ENCODE measurements at regions not wholly inside any gene's neighbourhood (a gene's known extent, or its start where the extent isn't known, plus 50 kb on each side); places are given as distances from the start of the nearest gene placed in this dataset.

- Histone ChIP-seq H3K9me3 (no peaks in the 10 kb centered on the region), H3K36me3 (no peaks in the 10 kb centered on the region), H3K27me3 (no peaks in the 10 kb centered on the region), H3K4me3 (no peak overlapping the region), H3K27ac (no peak overlapping the region), H3K4me1 (no peaks in the 10 kb centered on the region)
- no peak for FAIRE-seq
- intact Hi-C loops (cut with DNase I), result loop anchor here in 1 of 3 donors (10.0 kb wide), 1 partner anchor 408 kb away; no protein-coding TSS in a partner anchor
- DNase-seq, result no peak
- TF ChIP-seq, protein P1, sequence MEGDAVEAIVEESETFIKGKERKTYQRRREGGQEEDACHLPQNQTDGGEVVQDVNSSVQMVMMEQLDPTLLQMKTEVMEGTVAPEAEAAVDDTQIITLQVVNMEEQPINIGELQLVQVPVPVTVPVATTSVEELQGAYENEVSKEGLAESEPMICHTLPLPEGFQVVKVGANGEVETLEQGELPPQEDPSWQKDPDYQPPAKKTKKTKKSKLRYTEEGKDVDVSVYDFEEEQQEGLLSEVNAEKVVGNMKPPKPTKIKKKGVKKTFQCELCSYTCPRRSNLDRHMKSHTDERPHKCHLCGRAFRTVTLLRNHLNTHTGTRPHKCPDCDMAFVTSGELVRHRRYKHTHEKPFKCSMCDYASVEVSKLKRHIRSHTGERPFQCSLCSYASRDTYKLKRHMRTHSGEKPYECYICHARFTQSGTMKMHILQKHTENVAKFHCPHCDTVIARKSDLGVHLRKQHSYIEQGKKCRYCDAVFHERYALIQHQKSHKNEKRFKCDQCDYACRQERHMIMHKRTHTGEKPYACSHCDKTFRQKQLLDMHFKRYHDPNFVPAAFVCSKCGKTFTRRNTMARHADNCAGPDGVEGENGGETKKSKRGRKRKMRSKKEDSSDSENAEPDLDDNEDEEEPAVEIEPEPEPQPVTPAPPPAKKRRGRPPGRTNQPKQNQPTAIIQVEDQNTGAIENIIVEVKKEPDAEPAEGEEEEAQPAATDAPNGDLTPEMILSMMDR (IDR thresholded peaks at IDR 0.05), result no peak
- 64 to 65% methylated on average over 1 of the region's 1 CpG for WGBS, 2 donors
- ATAC-seq, result no peak
These were observed 766.1 kb upstream of the IGFBP3 start for GRCh38 chr7:46687203-46687602.

DNA sequence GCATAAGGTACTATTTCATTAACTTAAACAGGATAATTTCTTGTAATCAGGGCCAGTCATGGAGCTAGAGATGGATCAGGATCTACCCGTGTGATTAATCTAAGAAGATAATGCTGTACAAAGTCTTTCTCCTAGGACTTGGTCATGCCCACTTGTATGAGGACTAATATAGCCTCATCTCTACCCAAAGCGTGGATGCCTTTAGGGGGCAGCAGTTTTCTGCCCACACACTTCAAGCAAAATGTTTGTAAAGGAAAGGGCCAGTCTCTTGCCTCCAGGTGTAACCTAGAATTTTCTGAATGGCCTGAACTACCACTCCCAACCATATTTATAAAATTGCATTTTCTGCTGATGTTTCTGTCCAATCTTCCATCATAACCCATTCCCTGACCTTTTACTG, 764.0 kb upstream of the IGFBP3 start:
- WGBS, 2 donors, result 37 to 54% methylated on average over 2 of the region's 2 CpGs

DNA sequence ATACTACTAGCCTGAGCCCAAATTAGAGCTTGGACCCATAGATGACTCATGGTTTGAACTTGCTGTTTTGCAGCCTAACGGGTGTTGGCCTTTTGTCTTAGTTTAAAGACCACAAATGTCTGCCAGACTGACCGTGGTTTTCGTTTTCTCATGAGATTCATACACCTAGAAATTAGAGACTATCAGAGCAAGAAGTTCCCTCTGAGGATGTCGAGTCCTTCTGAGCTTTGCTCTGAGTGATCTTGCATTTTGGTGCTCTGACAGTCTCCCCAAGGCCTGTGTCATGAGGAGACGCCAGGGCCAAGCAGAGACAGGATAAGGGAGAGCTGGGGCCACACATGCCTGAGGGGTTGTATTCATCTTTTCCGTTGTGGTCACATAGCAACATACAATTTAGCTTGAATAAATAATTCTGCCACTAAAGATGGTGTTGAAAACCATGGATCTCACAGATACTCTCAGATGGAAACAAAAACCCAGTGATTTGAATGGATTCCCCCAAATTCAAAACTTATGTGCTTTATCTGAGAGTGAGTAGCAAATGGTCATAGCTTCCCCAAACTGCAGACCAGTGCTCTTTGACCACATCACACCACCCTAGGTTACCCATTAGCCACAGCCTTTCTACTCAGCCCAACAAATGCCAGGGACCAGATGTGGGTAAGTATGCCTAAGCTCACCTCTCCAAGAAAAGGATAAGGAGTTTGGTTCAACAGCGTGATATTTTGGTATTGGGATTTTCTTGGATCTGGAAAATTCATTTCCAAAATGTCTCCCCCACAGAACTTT, 762.0 kb upstream of the IGFBP3 start:
- H3K4me1 ChIP-seq, result no peaks in the 10 kb centered on the region
- ATAC-seq (no peak), DNase-seq (no peak), FAIRE-seq (no peak)
- intact Hi-C loops (cut with DNase I), result loop anchor here in 1 of 3 donors (10.0 kb wide), 1 partner anchor 412 kb away; no protein-coding TSS in a partner anchor
- no peak overlapping the region for H3K4me3 ChIP-seq
- H3K27me3 ChIP-seq, result no peaks in the 10 kb centered on the region
- H3K36me3 ChIP-seq, result no peaks in the 10 kb centered on the region
- no peaks in the 10 kb centered on the region for H3K9me3 ChIP-seq
- TF ChIP-seq, protein P1 (IDR thresholded peaks at IDR 0.05), result no peak
- H3K27ac ChIP-seq, result no peak overlapping the region
- 69 to 86% methylated on average over 7 of the region's 7 CpGs for WGBS, 2 donors

More for the DNA sequence above, 764.0 kb upstream of the IGFBP3 start:
- Histone ChIP-seq H3K9me3 (no peaks in the 10 kb centered on the region), H3K27ac (no peak overlapping the region), H3K4me1 (no peaks in the 10 kb centered on the region), H3K4me3 (no peak overlapping the region), H3K27me3 (no peaks in the 10 kb centered on the region), H3K36me3 (no peaks in the 10 kb centered on the region)
- DNase-seq (peak in 1 of 6 donors; percentile 10), FAIRE-seq (no peak), ATAC-seq (peak in 3 of 4 donors; percentile 34 to 91 (median 72))
- intact Hi-C loops (cut with DNase I), result loop anchor here in 1 of 3 donors (10.0 kb wide), 1 partner anchor 410 kb away; no protein-coding TSS in a partner anchor
- TF ChIP-seq, protein P1 (IDR thresholded peaks at IDR 0.05), result peak in 1 of 4 donors; percentile 11

DNA sequence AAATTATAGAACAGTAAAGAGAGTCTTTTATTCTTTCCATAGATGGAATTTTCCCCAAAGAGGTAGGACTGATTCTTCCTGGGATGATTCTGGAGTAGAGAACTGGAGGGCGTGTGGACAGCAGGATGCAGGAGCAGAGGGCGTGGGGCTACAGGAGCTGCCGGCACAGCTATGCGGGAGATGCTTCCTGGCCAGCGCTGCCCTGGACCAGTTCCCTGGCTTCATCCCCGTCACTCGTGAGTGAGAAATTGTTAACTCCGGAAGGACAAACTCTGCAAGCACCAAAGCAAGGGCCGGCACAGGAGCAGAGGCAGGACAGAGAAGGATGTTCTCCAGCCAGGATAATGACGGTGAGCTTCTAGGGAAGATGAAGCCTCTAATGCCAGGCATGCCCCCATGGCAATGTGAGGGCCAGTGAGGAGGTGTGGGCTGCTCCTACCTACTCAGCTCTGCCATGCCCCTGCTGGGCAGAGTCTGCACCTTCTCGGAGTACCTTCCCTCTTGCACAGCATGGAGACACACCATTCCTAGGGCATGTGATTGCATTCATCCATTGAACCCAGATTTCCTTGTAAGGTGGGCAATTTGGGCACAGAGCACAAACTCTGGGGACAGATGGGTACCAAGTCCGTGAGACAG, 760.9 kb upstream of the IGFBP3 start:
- 68 to 69% methylated on average over 12 of the region's 12 CpGs for WGBS, 2 donors
- Histone ChIP-seq H3K9me3 (no peaks in the 10 kb centered on the region), H3K27me3 (no peaks in the 10 kb centered on the region), H3K4me3 (no peak overlapping the region), H3K4me1 (no peaks in the 10 kb centered on the region), H3K27ac (no peak overlapping the region), H3K36me3 (no peaks in the 10 kb centered on the region)
- DNase-seq, result peak in 1 of 6 donors; percentile 32
- FAIRE-seq, result no peak
- no peak for ATAC-seq
- intact Hi-C loops (cut with DNase I), result loop anchor here in 1 of 3 donors (10.0 kb wide), 1 partner anchor 413 kb away; no protein-coding TSS in a partner anchor
- TF ChIP-seq, protein P1 (IDR thresholded peaks at IDR 0.05), result no peak
